ENCODE measurements at regions not wholly inside any gene's neighbourhood (a gene's known extent, or its start where the extent isn't known, plus 50 kb on each side); places are given as distances from the start of the nearest gene placed in this dataset.

GRCh38 chr15:36235173-36235572 is 344.3 kb upstream of the CDIN1 start:
- TF ChIP-seq POLR2A (IDR thresholded peaks at IDR 0.05; ENCODE audit: low read depth) (no peak), CTCF (IDR thresholded peaks at IDR 0.05) (no peak), EP300 (IDR thresholded peaks at IDR 0.05) (no peak)

Measured in esophagus muscularis mucosa (tissue), 4 donors.